GM06990 (cell line): ENCODE measurements at regions not wholly inside any gene's neighbourhood (a gene's known extent, or its start where the extent isn't known, plus 50 kb on each side); places are given as distances from the start of the nearest gene placed in this dataset.

Source experiments
- DNase-seq: peaks from one replicate; pipeline ENCODE4 v3.0.0-alpha.2; 2011; ENCODE audit not compliant: insufficient read length; ENCODE audit errors: extremely low read depth
- H3K27me3 ChIP-seq: replicated peaks from 2 replicates; pipeline ENCODE4 v1.6.0; 2011; ENCODE audit warnings: low read length; ENCODE audit not compliant: control insufficient read depth, insufficient read depth
- H3K36me3 ChIP-seq: 2 replicates; pipeline ENCODE4 v1.5.1; 2011; ENCODE audit warnings: low read length; ENCODE audit not compliant: control insufficient read depth, insufficient read depth
- H3K4me3 ChIP-seq: replicated peaks from 2 replicates; pipeline ENCODE4 v1.5.1; 2011; ENCODE audit warnings: low read depth, mild to moderate bottlenecking, control low read depth, low read length
- TF ChIP-seq, protein P1 (sequence below): IDR thresholded peaks from 2 replicates; pipeline ENCODE4 v1.5.1; 2011; ENCODE audit warnings: low read length, control low read depth, mild to moderate bottlenecking, inconsistent platforms; ENCODE audit not compliant: insufficient read depth, poor library complexity, severe bottlenecking

GRCh38 chr7:131202451-131202850 is 125.2 kb upstream of the MKLN1 start:
- TF ChIP-seq, protein P1, sequence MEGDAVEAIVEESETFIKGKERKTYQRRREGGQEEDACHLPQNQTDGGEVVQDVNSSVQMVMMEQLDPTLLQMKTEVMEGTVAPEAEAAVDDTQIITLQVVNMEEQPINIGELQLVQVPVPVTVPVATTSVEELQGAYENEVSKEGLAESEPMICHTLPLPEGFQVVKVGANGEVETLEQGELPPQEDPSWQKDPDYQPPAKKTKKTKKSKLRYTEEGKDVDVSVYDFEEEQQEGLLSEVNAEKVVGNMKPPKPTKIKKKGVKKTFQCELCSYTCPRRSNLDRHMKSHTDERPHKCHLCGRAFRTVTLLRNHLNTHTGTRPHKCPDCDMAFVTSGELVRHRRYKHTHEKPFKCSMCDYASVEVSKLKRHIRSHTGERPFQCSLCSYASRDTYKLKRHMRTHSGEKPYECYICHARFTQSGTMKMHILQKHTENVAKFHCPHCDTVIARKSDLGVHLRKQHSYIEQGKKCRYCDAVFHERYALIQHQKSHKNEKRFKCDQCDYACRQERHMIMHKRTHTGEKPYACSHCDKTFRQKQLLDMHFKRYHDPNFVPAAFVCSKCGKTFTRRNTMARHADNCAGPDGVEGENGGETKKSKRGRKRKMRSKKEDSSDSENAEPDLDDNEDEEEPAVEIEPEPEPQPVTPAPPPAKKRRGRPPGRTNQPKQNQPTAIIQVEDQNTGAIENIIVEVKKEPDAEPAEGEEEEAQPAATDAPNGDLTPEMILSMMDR, result no peak

DNA sequence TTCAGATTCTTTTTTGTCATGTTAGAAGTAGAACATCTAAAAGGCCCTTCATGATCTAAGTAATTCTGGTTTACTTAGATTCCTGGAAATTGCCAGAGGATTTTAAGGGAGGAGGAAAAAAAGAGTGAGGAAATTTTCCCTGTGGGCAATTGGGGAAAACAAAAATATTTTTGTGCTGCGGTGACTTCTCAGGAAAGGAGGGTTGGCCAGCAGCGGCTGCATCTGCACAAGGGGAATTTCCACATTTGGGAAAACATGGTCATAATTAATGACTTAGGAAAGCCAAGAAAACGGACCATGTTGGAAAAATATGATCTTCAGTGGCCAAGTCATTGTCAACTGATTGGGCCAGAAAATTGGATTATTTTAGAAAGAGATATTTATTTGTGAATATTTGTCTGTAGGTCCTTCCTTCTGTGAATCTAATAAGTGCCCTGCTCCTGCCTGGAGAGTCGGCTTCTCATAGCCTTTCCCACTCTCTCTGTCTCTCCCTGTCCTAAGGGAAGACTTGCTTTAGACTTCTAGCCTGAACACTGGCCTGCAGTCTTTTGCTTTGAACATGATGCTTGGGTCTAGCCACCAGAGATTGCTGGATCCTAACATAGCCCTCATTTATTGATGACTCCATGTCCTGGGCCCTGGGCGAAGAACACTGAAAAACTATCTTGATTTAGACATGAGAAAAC is 124.2 kb upstream of the MKLN1 start:
- TF ChIP-seq, protein P1, result no peak
- Histone ChIP-seq H3K4me3 (no peak overlapping the region), H3K36me3 (no peaks in the 10 kb centered on the region; the same call in 1 of the 2 replicates), H3K27me3 (no peaks in the 10 kb centered on the region)
- no peak for DNase-seq

More at GRCh38 chr7:131202451-131202850, 125.2 kb upstream of the MKLN1 start:
- no peak for DNase-seq
- no peak overlapping the region for H3K4me3 ChIP-seq
- H3K36me3 ChIP-seq, result no peaks in the 10 kb centered on the region; the same call in 1 of the 2 replicates
- H3K27me3 ChIP-seq, result no peaks in the 10 kb centered on the region

GRCh38 chr7:131208777-131209176 is 118.9 kb upstream of the MKLN1 start:
- TF ChIP-seq, protein P1, result no peak
- no peak overlapping the region for H3K4me3 ChIP-seq
- DNase-seq, result no peak
- no peaks in the 10 kb centered on the region for H3K27me3 ChIP-seq
- no peaks in the 10 kb centered on the region for H3K36me3 ChIP-seq

DNA sequence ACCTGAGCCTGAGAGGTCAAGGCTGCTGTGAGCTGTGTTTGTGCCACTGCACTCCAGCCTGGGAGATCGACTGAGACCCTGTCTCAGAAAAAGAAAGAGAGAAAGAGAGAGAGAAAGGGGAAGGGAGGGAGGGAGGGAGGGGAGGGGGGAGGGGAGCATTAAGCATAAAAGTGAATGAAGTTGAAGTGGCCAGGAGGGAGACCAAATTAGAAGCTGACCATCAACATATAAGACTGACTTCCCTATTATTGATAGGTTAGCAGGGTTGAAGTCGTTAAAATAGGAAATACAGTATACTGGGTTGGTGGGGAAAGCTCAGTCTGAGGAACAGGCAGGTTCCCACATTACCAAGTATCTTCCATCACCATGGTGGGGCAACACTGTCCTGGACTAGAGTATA is 117.1 kb upstream of the MKLN1 start:
- Histone ChIP-seq H3K36me3 (no peaks in the 10 kb centered on the region), H3K4me3 (no peak overlapping the region), H3K27me3 (no peaks in the 10 kb centered on the region)
- TF ChIP-seq, protein P1, result no peak
- no peak for DNase-seq

DNA sequence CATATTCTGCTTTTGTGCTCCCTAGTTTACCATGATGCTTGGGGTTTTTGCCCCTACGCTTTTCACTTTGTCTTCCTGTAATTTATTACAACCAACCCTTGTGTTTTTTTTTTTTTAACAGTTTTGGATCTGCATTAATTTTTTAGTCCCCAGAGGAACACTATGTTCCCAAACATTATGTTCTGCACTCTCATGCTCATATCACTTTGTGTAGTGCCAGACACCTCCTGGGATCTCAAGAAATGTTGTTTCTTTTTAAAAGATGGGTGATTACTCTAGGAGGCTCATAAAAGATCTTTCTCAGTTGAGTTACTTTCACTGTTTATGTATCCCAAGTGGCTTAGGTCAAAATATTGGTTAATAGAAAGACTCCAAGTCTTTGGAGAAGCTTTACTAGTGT is 116.2 kb upstream of the MKLN1 start:
- TF ChIP-seq, protein P1, result no peak
- no peak overlapping the region for H3K4me3 ChIP-seq
- no peak for DNase-seq
- no peaks in the 10 kb centered on the region for H3K36me3 ChIP-seq
- no peaks in the 10 kb centered on the region for H3K27me3 ChIP-seq
